Kidney epithelial cell (primary cell): ENCODE measurements at regions not wholly inside any gene's neighbourhood (a gene's known extent, or its start where the extent isn't known, plus 50 kb on each side); places are given as distances from the start of the nearest gene placed in this dataset.

ENCODE experiments used
- DNase-seq: peaks from one replicate; pipeline ENCODE4 v3.0.0-alpha.2; 2010; ENCODE audit warnings: low read depth
- H3K27me3 ChIP-seq: 2 replicates; pipeline ENCODE4 v1.6.0; 2011; ENCODE audit warnings: low read length; ENCODE audit not compliant: control insufficient read depth, insufficient read depth
- H3K36me3 ChIP-seq: 2 replicates; pipeline ENCODE4 v1.5.1; 2011; ENCODE audit warnings: low read length; ENCODE audit not compliant: control insufficient read depth, insufficient read depth
- H3K4me3 ChIP-seq: 2 replicates; pipeline ENCODE4 v1.5.1; 2011; ENCODE audit warnings: low read depth, mild to moderate bottlenecking, control low read depth, low read length
- TF ChIP-seq, protein P1 (sequence below): IDR thresholded peaks from 2 replicates; pipeline ENCODE4 v1.5.1; 2011; ENCODE audit warnings: mild to moderate bottlenecking, moderate library complexity, low read length, control low read depth, inconsistent platforms; ENCODE audit not compliant: insufficient read depth, poor library complexity, severe bottlenecking

DNA sequence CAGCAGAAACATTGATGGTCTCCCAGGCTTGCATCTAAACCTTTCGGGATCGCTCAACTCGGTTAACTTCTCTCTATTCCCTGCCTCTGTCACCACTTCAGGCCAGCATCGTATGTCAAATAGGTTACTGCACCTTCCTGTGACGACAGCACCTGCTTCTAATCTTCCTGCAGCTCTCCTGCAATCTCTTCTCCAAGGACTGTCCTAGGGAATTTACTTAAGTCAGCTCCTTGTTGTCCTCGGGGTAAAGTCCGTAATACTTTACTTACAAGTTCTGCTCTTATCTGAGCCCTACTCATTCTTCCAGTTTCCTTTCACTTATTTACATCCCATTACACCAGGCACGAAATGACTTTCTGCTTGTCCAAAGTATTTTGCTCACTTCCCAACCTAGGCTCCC, 372.7 kb upstream of the AKR1E2 start:
- Histone ChIP-seq H3K4me3 (no peak overlapping the region), H3K27me3 (no peaks in the 10 kb centered on the region), H3K36me3 (no peaks in the 10 kb centered on the region)
- DNase-seq: no peak
- TF ChIP-seq, protein P1, sequence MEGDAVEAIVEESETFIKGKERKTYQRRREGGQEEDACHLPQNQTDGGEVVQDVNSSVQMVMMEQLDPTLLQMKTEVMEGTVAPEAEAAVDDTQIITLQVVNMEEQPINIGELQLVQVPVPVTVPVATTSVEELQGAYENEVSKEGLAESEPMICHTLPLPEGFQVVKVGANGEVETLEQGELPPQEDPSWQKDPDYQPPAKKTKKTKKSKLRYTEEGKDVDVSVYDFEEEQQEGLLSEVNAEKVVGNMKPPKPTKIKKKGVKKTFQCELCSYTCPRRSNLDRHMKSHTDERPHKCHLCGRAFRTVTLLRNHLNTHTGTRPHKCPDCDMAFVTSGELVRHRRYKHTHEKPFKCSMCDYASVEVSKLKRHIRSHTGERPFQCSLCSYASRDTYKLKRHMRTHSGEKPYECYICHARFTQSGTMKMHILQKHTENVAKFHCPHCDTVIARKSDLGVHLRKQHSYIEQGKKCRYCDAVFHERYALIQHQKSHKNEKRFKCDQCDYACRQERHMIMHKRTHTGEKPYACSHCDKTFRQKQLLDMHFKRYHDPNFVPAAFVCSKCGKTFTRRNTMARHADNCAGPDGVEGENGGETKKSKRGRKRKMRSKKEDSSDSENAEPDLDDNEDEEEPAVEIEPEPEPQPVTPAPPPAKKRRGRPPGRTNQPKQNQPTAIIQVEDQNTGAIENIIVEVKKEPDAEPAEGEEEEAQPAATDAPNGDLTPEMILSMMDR: no peak

DNA sequence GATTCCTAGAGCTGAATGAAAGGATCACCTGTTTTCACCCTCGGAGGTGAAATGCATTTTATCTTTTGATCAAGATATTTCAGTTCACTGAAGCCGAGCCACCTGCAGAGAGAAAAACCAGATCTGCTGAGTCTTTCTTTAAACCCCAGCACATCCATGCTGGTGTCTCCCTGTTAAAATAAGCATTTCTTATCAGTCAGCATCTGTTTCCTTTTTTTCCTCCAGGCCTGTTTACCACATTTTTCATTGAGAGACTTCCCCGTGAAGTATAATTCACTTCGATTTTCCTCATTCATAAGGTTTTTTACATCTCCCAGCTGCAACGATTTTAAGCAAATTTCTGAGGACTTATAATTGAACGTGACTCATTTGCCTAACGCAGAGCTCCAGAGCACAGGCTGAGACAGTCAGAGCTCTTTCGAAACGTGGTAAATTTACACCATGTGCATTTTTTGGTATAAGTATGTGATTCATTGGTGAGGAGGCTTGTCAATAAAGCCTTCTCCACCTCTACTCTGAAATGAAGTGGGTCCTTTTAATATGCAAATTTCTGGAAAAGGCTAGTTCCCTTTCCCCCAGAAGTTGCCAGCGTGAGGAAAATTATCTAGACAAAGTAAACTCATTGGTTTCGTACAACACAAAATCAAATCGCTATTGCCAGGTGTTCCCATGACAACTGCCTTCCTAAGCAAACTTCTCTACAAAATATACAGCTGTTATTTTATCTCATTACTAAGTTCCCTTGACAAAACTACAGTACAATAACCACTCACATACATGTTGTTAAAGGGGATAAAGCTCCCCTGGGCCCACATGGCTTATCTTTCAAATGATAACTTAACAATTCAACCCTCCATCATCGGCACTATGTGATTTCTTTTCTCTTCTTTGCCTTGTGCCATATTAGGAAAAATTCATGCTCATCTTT, 374.8 kb upstream of the AKR1E2 start:
- H3K36me3 ChIP-seq: no peaks in the 10 kb centered on the region
- peak; percentile 2 for DNase-seq
- no peaks in the 10 kb centered on the region for H3K27me3 ChIP-seq
- TF ChIP-seq, protein P1: no peak
- no peak overlapping the region for H3K4me3 ChIP-seq

DNA sequence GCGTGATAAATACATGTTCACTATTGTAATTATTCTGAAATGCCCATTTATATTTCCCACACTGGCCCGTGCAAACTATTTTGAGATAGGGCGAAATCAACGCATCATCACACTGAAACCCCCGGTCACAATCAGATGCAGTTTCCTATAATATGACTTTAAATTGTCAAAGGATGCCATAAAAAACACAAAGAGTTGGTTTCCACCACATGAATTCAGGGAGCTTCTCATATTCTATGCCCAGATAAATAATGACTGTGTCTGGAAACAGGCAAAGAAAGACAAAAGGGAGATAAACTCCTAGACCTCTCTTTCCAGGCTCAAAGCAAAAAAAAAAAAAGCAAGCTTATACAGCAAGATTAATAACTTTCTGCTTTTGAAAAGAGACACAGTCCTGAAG, 375.8 kb upstream of the AKR1E2 start:
- H3K27me3 ChIP-seq: no peaks in the 10 kb centered on the region
- no peaks in the 10 kb centered on the region for H3K36me3 ChIP-seq
- TF ChIP-seq, protein P1: no peak
- no peak overlapping the region for H3K4me3 ChIP-seq
- no peak for DNase-seq

DNA sequence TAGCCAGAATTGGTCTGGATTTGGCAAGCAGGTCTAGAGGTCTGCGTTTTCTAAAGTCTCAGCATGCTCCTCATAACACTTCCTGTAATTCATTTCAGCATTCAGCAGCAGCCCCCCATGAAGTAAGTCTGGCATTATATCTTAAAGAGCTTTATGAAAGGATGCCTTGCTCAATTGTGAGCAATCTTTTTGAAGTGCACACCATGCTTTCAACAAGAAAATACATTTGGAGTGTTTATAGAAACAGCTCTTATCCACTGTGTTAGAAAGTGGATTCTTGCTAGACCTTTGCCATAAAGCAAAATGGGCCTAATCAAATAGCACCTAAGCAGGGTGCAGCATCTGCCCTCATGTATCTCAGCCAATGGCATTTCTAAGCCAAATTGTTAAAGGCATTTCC, 378.0 kb upstream of the AKR1E2 start:
- Histone ChIP-seq H3K4me3 (no peak overlapping the region), H3K36me3 (no peaks in the 10 kb centered on the region), H3K27me3 (no peaks in the 10 kb centered on the region)
- TF ChIP-seq, protein P1: no peak
- no peak for DNase-seq

DNA sequence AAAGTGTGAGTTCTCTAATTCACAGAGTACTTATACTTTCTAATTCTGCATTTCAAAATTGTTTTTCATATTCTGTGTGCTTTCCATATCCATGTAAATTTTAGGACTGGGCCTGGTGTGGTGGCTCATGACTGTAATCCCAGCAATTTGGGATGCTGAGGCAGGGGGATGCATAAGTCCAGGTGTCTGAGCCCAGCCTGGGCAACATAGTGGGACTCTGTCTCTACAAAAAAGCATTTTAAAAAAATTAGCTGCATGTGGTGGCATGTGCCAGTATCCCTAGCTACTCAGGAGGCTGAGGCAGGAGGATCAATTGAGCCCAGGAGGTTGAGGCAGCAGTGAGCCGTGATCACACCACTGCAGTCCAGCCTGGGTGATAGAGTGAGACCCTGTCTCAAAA, 382.6 kb upstream of the AKR1E2 start:
- H3K4me3 ChIP-seq: no peak overlapping the region
- TF ChIP-seq, protein P1: no peak

DNA sequence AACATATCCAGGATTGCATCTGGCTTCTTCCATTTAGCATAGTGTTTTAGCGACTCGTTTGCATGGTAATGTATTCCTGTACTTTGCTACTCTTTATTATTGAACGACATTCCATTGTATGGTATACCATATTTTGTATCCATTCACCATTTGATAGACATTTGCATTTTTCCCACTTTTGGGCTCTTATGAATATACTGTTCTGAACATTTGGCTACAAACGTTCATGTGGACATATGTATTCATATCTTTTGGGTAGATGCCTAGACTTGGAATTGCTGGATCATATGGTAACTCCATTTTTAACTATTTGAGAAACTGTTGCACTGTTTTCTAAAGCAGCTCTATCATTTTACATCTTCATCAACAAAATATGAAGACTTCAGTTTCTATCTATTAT, 383.7 kb upstream of the AKR1E2 start:
- H3K27me3 ChIP-seq: no peaks in the 10 kb centered on the region
- no peaks in the 10 kb centered on the region for H3K36me3 ChIP-seq
- DNase-seq: no peak
- TF ChIP-seq, protein P1: no peak
- no peak overlapping the region for H3K4me3 ChIP-seq

More for the DNA sequence above, 382.6 kb upstream of the AKR1E2 start:
- no peak for DNase-seq
- no peaks in the 10 kb centered on the region for H3K36me3 ChIP-seq
- H3K27me3 ChIP-seq: no peaks in the 10 kb centered on the region
